Stimulated activated CD8-positive, alpha-beta memory T cell treated with anti-CD3 and anti-CD28 coated beads, Interleukin-4, amount 100 ng/mL, for 4 hours (primary cell): ENCODE measurements at regions not wholly inside any gene's neighbourhood (a gene's known extent, or its start where the extent isn't known, plus 50 kb on each side); places are given as distances from the start of the nearest gene placed in this dataset.
"Not testable (repeated sequence)": the region's sequence is repeated elsewhere in the genome, so short reads cannot be mapped to it uniquely, and the experiment has no call there.

Experiments used
- DNase-seq, 2 donors: peaks; one replicate each; pipeline ENCODE4 v3.0.0-alpha.2; 2020; ENCODE audit warnings: low read depth in 2 of 2, low spot score in 1 of 2

DNA sequence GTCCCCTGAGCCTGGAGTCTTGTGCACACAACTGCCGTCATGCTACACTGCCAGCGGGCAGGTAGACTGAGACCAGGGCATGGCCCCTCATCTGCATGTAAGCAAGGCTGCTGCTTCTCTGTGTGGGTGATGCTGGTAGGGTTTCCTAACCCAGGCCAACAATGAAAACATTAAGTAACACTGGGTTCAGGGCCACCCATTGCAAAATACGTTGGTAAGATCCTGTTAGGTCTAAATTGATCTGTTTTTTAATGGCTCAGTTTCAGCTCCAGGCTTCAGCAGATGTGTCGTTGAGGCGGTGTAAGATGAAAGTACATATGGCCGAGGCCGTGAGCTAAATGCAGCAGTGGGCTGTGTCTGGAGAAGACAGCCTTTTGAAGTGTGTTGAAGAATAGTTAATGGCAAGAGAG lies 383.4 kb downstream of the IRS2 start:
- no peak for DNase-seq

DNA sequence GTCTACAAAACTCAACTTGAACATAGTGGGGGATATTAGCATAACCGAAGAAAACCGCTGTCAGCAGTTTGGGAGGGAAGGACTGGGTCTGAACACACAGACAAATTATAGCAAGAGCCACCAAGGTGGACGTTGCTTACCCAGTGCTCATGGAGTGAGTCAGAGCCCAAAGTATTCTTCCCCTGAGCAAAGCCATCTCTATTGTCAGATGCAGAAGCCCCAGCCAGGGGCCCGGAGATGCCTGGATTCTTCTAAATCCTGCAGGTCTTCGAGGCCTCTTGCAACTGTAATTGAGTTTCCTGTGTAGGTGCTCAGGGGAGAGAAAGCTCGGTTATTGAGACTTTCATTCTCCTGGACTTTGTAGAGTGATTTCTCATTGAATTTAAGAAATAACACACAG lies 384.5 kb downstream of the IRS2 start:
- no peak for DNase-seq

DNA sequence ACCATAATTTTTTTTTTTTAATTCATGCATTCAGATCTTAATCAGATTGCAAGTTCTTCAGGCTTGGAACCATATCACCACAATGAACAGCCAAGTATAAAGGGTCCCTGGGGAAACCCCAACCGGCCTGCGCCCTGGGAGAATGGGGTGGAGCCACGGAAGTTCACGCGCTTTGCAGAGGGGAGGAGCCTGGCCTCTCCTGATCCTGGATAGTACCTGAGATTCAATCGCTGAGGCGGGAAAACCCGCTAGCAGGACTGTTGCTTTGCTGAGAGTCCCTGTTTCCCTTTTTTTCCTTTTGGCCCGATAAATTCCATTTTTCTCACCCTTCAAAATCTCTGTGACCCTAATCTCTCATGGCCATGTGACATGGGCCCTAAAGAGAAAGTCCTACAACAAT lies 385.1 kb downstream of the IRS2 start:
- DNase-seq, result no peak

DNA sequence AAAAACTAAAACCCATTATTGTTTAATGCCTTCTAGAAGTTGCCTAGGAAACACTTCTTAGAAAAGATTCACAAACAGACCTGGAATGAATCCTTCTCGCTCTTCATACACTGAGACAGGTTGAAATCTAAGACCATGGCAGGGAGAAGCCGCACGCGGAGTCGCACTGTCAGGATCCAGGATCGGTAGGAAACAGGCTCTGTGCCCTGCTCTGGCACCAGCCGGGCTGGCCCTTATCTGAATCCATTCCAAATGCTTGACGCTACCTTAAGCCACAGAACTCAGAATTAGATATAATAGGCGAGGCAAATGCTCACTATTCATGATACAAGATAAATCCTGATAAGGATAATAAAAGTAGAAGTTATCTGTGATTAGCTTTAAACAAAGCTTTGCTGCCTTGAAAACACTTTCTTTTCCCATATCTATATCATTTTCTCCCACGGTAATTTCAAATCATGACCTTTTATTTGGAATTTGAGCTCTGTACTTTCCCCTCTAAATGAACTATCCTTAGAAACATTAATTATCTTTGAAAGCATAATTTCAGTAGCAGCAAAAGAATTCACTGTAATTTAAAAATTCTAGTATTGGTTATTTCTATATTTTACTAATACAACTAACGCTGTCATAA lies 385.6 kb downstream of the IRS2 start:
- no peak for DNase-seq

DNA sequence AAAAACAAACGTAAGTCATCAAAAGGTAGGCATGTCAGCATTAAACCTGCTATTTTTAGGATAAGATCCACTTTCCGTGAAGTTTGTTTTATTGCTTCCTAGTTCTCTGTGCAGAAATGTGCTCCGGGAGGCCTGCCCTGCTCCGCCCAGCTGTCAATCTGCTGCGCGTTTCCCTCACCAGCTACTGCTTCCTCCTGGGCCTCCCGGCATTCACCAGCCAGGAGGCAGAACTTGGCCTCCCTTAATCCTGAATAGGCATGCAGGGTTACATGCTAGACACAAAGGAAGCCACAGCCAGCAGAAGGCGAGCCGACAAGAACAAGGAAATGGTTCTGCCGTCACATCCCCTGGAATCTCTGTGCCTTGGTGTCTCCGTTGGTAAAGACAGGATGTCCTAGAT lies 386.2 kb downstream of the IRS2 start:
- no peak for DNase-seq

DNA sequence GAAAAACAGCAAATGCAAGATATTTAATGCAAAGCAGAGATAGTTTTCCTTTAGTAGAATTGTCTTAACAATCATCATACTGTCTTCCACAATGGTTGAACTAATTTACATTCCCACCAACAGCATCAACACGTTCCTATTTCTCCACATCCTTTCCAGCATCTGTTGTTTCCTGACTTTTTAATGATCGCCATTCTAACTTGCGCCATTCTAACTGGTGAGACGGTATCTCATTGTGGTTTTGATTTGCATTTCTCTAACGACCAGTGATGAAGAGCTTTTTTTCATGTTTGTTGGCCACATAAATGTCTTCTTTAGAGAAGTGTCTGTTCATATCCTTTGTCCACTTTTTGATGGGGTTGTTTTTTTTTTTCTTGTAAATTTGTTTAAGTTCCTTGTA lies 388.3 kb downstream of the IRS2 start:
- DNase-seq, result not testable (repeated sequence)

DNA sequence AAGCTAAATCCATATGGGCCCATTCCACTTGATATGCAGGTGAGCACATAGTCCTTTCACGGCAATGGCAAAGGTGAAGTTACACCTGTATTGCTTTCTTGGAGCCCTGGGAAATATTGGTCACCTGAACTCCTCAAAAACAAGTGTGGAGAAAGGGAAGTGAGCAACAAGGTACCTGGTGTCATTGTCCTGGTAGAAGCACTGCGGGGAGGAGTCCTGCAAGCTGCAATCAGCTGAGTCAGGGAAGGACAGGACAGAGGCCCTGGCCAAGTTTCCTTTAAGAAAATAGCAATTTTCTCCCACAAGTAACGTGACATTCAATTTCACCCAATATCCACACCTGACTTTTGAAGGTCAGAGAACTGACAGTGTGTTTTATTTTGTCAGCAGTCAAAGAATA lies 389.1 kb downstream of the IRS2 start:
- DNase-seq, result no peak

DNA sequence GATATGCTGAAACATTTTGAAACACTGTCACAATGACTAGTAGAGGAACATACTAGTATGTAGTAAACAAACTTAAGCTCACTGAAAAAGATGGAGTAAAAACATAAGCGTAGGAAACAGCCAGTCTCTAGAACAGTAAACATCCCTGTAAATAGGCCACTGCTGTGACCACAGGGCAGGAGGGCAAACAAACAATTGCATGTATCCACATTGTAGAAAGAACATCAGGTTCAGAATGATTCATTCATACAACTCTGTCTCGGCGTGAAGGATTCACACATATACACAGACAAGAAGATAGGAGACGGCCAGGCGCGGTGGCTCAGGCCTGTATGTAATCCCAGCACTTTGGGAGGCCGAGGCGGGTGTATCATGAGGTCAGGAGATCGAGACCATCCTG lies 390.1 kb downstream of the IRS2 start:
- DNase-seq, result no peak

DNA sequence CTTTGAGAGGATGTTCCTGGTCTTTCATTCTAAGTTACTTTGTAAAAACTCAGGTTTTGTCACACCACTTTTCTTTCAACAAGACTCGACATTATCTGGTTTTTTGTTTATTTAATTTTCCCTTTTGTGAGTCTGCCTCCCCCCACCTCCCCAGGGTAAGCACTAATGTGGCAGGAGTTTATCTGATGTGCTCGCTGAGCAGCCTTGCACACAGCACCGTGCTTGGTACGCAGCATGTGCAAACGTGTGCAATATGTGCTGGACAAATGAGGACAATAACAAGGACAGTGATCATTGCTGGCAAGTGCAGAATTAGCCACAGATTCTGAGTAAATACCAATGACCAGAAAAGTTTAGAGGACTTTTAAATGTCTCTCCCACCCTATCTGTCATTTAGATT lies 391.4 kb downstream of the IRS2 start:
- DNase-seq, result no peak

DNA sequence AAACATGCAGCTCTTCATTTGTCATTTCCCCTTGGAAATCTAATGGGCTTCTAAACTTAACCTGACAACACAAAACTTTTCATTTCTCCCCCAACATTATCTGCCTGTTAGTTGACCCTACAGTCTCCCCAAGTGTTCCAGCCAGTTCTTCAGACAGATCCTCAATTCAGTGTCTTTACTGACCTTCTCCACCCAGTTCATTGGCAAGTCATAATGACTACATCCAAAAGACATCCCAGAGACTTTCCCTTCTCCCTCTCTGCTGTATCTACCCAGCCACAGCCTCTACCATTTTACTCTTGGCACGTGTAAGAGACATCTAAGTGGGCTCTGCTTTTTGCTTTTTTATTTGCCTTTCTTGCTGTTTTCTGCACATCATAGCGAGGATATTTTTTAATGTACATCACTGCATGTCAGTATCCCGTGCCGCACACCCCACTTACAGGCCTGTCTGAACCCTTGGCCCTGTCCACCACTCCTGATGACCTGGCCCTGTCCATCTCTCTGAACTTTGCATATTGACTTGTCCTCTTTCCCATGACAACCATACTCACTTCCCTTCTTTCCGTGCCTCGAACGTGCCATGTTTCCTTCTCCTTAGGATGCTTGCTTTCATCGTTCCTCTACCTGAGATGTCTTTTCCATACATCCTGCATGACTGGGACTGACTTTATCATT lies 391.9 kb downstream of the IRS2 start:
- DNase-seq, result no peak

DNA sequence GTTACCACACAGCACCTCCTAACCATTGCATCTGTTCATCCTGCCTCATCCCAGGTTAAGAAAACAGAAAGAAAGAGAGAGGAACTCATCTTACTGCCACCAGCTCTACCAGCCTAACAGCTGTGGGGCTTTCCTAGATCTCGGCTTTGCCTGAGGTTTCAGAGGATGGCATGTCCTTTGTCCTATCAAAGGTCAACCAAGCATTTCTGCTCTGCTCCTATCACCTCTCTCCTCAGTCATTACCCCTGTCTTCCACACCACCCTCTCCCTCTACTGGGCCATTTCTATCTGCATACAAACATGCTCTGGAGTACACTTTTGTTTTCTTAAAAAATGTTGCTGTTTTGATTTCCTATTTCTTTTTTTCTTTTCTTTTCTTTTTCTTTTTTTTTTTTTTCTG lies 393.3 kb downstream of the IRS2 start:
- DNase-seq, result no peak

DNA sequence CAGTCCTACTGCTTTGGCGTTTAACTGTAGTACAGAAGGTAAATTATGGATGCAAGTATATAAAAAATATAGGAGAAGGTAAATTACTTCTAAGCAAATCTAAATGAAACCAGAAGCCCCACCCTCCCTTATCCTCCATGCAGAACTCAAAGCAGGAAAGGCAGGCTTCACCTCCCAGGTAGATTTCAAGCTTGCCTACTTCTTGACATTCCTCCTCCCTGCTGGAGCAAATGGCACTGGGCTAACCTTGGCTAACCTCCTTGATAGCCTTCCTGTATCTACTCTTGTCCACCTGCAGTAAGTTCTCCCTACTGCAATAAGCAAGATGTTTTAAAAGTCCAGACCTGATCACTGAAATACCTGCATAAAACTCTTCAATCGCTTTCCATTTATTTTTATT lies 396.0 kb downstream of the IRS2 start:
- DNase-seq, result no peak

DNA sequence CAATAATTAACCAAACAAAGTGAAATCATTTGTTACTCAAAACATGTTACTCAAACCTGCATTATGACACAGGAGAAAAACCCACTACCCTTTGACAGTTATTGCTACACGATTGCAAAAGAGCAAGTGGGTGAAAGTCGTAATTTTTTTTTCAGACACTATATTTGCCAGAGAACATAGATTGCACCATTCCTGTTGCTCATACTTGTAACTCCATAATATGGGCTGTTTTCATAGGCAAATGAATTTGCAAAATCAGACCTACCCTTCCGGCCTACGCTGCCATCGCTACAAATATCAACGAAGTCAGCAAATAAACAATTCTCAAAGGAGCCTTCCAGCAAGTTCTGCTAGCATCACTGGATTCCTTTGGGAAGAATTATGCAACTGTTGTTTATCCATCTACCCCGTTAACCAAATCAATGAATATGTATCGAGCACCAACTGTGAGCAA lies 396.5 kb downstream of the IRS2 start:
- DNase-seq, result no peak

DNA sequence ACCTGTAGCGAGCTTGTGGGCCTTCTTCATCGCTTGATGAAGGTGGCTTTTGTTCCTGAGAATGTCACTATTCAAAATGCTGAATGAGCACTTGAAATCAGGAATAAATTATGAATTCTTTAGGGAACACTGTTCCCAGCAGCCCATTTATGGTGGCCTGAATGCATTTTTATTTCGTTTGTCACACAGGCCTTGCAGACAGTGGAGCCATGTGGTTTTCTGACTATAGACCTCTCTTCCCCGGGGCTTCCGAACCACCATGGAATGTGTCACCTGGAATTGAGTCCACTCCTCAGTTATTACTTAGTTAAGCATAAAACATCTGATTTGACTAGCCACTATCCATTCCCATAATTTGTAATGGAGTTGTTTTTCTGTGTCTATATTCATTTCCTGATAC lies 396.9 kb downstream of the IRS2 start:
- no peak for DNase-seq

DNA sequence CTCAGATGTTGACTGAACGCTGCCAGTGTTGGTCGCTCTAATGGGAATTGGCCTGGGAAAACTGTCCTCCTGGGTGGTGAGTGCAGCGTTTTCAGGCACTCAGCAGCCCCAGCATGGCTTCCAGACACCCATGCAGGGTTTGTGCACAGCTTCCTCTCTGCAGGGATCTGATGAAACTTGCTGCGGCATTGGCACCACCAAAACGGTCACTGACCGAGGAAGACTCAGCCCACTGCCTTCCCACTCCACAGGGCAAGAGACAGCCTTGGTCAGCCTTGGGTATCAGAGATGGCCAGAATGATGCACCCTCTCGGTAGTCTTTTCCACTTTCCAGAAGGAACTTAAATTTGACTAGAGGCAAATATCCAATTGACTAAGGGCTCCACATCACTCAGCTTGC lies 398.9 kb downstream of the IRS2 start:
- DNase-seq, result no peak

DNA sequence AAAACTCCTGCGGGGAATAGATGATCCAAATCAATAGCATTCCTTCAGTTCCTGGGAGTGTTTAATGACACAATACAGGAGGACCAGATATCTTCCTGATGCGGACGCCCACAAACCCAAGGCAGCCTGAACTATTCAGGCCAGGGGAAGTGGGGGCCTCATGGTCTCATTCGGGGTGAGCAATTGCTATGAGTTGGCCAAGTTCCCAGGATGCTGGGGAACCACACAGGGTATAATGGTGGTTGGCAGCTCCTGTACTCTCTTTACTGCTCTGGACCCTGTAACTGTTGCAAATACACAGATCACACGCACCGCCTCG lies 401.2 kb downstream of the IRS2 start:
- no peak for DNase-seq

DNA sequence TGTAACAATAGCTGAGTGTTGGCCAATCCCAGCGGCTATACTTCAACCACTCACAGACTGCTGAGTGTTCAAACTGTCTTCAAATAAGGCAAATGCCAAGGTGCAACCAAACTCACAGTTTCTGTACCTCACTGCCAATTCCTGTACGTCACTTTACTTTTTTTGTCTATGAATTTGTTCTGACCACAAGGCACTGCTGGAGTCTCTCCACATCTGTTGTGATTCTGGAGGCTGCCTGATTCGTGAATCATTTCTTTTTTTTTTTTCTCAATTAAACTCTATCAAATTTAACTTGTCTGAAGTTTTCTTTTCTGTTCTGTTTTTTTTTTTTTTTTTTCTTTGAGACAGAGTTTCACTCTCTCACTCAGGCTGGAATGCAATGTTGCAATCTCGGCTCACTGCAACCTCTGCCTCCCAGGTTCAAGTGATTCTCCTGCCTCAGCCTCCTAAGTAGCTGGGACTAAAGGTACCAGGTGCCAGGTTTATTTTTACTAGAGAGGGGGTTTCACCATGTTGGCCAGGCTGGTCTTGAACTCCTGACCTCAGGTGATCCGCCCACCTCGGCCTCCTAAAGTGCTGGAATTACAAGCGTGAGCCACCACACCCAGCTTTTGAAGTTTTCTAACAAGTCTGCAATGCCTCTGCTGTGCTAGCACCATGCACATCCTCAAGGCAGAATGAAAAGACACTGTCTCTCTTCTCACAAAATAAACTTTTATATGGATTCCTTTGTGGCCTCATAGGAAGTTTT lies 401.7 kb downstream of the IRS2 start:
- no peak for DNase-seq

DNA sequence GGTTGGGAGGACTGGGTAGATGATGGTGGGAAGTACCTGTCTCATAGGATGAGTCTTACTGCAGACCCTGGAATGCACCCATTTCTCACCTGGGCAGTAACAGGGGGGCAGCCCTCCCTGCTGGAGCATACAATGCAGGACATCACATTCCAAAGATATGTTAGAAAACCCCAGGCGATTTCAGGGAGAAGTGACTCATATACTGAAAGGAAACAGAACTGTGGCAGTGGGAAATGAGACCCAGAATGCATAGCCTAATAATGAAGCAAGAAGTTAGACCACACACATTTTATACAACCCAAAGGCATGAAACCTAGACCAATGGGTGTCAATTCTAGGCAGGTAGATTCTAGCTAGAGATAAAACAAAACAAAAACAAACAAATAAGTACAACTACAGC lies 402.7 kb downstream of the IRS2 start:
- no peak for DNase-seq

DNA sequence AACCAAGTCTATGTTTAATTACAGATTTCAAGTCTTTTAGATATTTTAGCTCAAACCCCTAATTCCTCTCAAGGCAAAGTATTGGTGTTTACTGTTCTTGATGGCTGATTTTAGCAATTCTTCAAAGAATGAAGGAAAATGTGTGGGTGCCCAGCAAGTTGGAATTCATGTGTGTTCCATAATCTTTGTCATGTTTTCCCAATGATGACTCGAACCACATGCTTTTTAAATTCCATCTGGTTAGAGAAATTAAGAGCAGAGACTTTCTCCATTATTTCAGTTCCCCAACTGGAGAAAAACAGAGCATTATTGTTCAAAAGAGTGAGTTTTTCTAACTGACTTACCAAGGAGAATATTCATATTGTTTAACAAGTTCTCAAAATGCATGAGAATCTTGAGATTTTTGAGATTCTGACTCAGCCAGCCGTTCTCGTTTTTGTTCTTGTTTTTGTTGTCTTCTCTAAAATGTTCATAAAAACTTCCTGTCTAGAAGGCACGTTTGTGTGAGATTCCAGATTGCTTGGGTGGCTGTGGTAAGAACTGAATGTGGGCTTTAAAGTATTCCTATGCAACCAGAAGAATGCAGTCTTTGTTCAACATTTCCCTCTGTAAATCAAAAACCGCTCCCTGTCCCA lies 404.7 kb downstream of the IRS2 start:
- no peak for DNase-seq

DNA sequence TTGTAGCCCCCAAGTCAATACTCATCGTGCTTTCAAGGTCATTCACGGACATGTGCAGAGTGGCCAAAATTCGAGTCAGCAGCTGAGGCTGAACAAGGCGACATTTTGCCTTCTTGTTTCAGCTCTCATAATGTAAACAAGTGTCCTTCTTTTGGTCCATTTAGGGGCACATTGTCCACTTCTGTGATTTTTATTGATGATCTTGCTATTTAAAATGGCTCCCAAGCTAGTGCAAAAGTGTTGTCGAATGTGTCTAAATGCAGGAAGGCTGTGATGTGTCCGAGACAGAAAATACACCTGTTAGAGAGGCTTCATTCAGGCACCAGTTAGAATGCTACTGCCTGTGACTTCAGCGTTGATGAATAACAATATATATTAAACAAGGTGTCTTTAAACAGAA lies 405.9 kb downstream of the IRS2 start:
- no peak for DNase-seq

DNA sequence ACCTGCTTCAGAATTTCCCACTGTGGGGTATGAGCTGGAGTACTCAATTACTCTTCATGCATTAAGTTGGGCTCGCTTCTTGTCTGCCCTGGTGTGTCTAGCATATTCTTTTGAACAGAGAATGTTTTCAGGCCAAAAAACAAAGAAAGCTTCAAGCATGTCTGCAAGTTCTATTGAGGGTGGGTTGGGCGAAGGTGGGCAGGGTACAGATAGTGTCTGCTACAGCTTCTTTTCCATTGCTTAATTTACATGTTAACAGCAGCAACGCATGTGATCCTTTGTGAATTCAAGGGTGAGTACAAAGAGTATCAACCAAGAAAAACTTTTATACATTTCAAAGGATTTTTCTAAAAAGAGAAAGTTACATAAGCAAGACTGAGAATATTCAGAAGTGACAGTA lies 406.5 kb downstream of the IRS2 start:
- DNase-seq, result no peak

DNA sequence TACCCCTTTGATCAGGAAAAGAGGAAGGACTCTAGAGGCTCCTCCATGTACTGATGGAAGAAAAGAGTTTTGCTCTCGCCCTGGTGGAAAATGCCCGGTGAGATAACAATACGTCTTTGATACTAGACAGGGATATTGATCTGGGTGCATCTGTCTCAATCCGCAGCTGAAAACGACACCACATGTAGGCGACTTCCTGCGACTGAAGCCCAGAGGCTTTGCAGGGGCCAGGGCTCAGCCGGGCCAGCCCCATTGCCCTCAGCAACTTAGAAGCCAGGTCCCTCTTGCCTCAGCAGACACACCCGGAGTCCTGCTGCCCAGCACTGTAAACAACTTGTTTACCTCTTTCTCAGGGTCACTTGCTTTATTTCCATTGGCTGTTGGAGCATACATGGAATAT lies 409.4 kb downstream of the IRS2 start:
- DNase-seq, result no peak
